Brain microvascular endothelial cell (primary cell): ENCODE measurements at regions not wholly inside any gene's neighbourhood (a gene's known extent, or its start where the extent isn't known, plus 50 kb on each side); places are given as distances from the start of the nearest gene placed in this dataset.

Source experiments
- DNase-seq: peaks from one replicate; pipeline ENCODE4 v3.0.0-alpha.2; 2020
- H3K27ac ChIP-seq: fragments of 250-450 bp; sonication (Bioruptor Pico); 2 replicates; pipeline ENCODE4 v1.5.1; 2020; ENCODE audit warnings: mild to moderate bottlenecking, moderate library complexity
- H3K27me3 ChIP-seq: fragments of 250-450 bp; sonication (Bioruptor Pico); replicated peaks from 2 replicates; pipeline ENCODE4 v1.5.1; 2020; ENCODE audit warnings: mild to moderate bottlenecking
- H3K36me3 ChIP-seq: fragments of 250-450 bp; sonication (Bioruptor Pico); replicated peaks from 2 replicates; pipeline ENCODE4 v1.5.1; 2020; ENCODE audit warnings: mild to moderate bottlenecking
- H3K4me3 ChIP-seq: 2 replicates; pipeline ENCODE4 v1.5.1; 2011; ENCODE audit warnings: low read depth, mild to moderate bottlenecking, control low read depth, low read length, moderate library complexity
- CTCF ChIP-seq: IDR thresholded peaks from 2 replicates; pipeline ENCODE4 v1.5.1; 2011; ENCODE audit warnings: low read depth, mild to moderate bottlenecking, moderate library complexity, low read length, control low read depth, inconsistent platforms; ENCODE audit errors: missing control alignments
- in situ Hi-C: cut with HindIII; loops from 2 replicates; pipeline ENCODE4 v1.10.0; 2017; ENCODE audit warnings: low sequenced_read_pairs, low pct_ligation_motif_present

GRCh38 chr14:81946834-81947798 is 413.5 kb upstream of the SEL1L start:
- no peak overlapping the region for H3K27ac ChIP-seq
- H3K36me3 ChIP-seq: no peaks in the 10 kb centered on the region
- TF ChIP-seq CTCF: no peak
- in situ Hi-C loops: no loop called here
- DNase-seq: no peak
- no peak overlapping the region for H3K4me3 ChIP-seq
- no peaks in the 10 kb centered on the region for H3K27me3 ChIP-seq

GRCh38 chr14:81952917-81953316 is 419.3 kb upstream of the SEL1L start:
- H3K27me3 ChIP-seq: no peaks in the 10 kb centered on the region
- no peak overlapping the region for H3K27ac ChIP-seq
- no peak for TF ChIP-seq CTCF
- no peak overlapping the region for H3K4me3 ChIP-seq
- no peaks in the 10 kb centered on the region for H3K36me3 ChIP-seq
- no peak for DNase-seq
- in situ Hi-C loops: no loop called here

GRCh38 chr14:81953419-81953818 is 419.8 kb upstream of the SEL1L start:
- Histone ChIP-seq H3K36me3 (no peaks in the 10 kb centered on the region), H3K27ac (no peak overlapping the region), H3K4me3 (no peak overlapping the region), H3K27me3 (no peaks in the 10 kb centered on the region)
- in situ Hi-C loops: no loop called here
- no peak for TF ChIP-seq CTCF
- DNase-seq: no peak

- in situ Hi-C loops: no loop called here
- H3K36me3 ChIP-seq: no peaks in the 10 kb centered on the region
- no peak overlapping the region for H3K27ac ChIP-seq
- no peak for TF ChIP-seq CTCF
- no peak for DNase-seq
- H3K27me3 ChIP-seq: no peaks in the 10 kb centered on the region
- no peak overlapping the region for H3K4me3 ChIP-seq
Observed at GRCh38 chr14:81955123-81955522, 421.5 kb upstream of the SEL1L start.

GRCh38 chr14:81960781-81961180 is 427.1 kb upstream of the SEL1L start:
- Histone ChIP-seq H3K36me3 (no peaks in the 10 kb centered on the region), H3K4me3 (no peak overlapping the region), H3K27me3 (no peaks in the 10 kb centered on the region), H3K27ac (no peak overlapping the region)
- no peak for DNase-seq
- no peak for TF ChIP-seq CTCF
- in situ Hi-C loops: no loop called here

- no peak for TF ChIP-seq CTCF
- in situ Hi-C loops: no loop called here
- DNase-seq: no peak
- H3K36me3 ChIP-seq: no peaks in the 10 kb centered on the region
- H3K27me3 ChIP-seq: no peaks in the 10 kb centered on the region
- H3K4me3 ChIP-seq: no peak overlapping the region
- H3K27ac ChIP-seq: no peak overlapping the region
Observed at GRCh38 chr14:81963846-81964245, 430.2 kb upstream of the SEL1L start.
